GM23338 (cell line): ENCODE measurements at regions not wholly inside any gene's neighbourhood (a gene's known extent, or its start where the extent isn't known, plus 50 kb on each side); places are given as distances from the start of the nearest gene placed in this dataset.

Experiments used
- ATAC-seq: fragments of 200-7000 bp; cut with Tn5 transposase; 3 replicates; pipeline ENCODE4 v1.9.1; 2020
- DNase-seq: peaks from one replicate; pipeline ENCODE4 v3.0.0-alpha.2; 2015; ENCODE audit warnings: low spot score
- H2AFZ ChIP-seq: fragments of 200-600 bp; sonication (generic); 2 replicates; pipeline ENCODE4 v1.8.0; 2016; ENCODE audit warnings: antibody characterized with exemption, mild to moderate bottlenecking, moderate library complexity
- H3F3A ChIP-seq: fragments of 200-600 bp; sonication (generic); replicated peaks from 2 replicates; pipeline ENCODE4 v1.8.0; 2017; ENCODE audit warnings: antibody characterized with exemption, mixed run types, low read depth
- H3K27ac ChIP-seq: fragments of 200-600 bp; sonication (generic); 2 replicates; pipeline ENCODE4 v1.6.1; 2016; ENCODE audit warnings: low read depth
- H3K27me3 ChIP-seq: fragments of 200-600 bp; sonication (generic); 2 replicates; pipeline ENCODE4 v1.8.0; 2016; ENCODE audit warnings: mild to moderate bottlenecking, mixed run types, moderate library complexity; ENCODE audit not compliant: insufficient read depth
- H3K36me3 ChIP-seq: fragments of 200-600 bp; sonication (generic); 2 replicates; pipeline ENCODE4 v1.8.0; 2016; ENCODE audit warnings: mild to moderate bottlenecking; ENCODE audit not compliant: insufficient read depth
- H3K4me1 ChIP-seq: fragments of 200-600 bp; sonication (generic); 2 replicates; pipeline ENCODE4 v1.8.0; 2016; ENCODE audit warnings: mild to moderate bottlenecking, moderate library complexity; ENCODE audit not compliant: insufficient read depth
- H3K4me2 ChIP-seq: fragments of 200-600 bp; sonication (generic); 2 replicates; pipeline ENCODE4 v1.7.1; 2017; ENCODE audit warnings: mixed run types
- H3K4me3 ChIP-seq: fragments of 200-600 bp; sonication (generic); 2 replicates; pipeline ENCODE4 v1.6.1; 2016; ENCODE audit warnings: mixed run types
- H3K79me2 ChIP-seq: fragments of 200-600 bp; sonication (generic); replicated peaks from 2 replicates; pipeline ENCODE4 v1.8.0; 2017; ENCODE audit warnings: mild to moderate bottlenecking; ENCODE audit not compliant: insufficient read depth
- H3K9me2 ChIP-seq: fragments of 200-600 bp; sonication (generic); 2 replicates; pipeline ENCODE4 v1.8.0; 2017; ENCODE audit not compliant: insufficient read depth
- H4K20me1 ChIP-seq: fragments of 200-600 bp; sonication (generic); replicated peaks from 2 replicates; pipeline ENCODE4 v1.8.0; 2017; ENCODE audit warnings: mild to moderate bottlenecking; ENCODE audit not compliant: insufficient read depth
- H3K27ac Mint-ChIP-seq: 2 replicates; pipeline ENCODE4 v1.8.0; 2020; ENCODE audit warnings: inconsistent platforms, mild to moderate bottlenecking, moderate library complexity, mixed read lengths
- H3K27me3 Mint-ChIP-seq: 3 replicates; pipeline ENCODE4 v1.8.0; 2022; ENCODE audit warnings: low read depth, mild to moderate bottlenecking, moderate library complexity, mixed read lengths, inconsistent platforms; ENCODE audit not compliant: insufficient read depth, poor library complexity
- H3K36me3 Mint-ChIP-seq: 3 replicates; pipeline ENCODE4 v1.8.0; 2021; ENCODE audit warnings: low read depth, mild to moderate bottlenecking, inconsistent platforms, moderate library complexity, mixed read lengths
- H3K4me1 Mint-ChIP-seq: 3 replicates; pipeline ENCODE4 v1.8.0; 2020; ENCODE audit warnings: mild to moderate bottlenecking, inconsistent platforms, mixed read lengths
- H3K4me3 Mint-ChIP-seq: 3 replicates; pipeline ENCODE4 v1.8.0; 2021; ENCODE audit warnings: moderate library complexity, mild to moderate bottlenecking, inconsistent platforms, mixed read lengths
- H3K9me3 Mint-ChIP-seq: 3 replicates; pipeline ENCODE4 v1.8.0; 2020; ENCODE audit warnings: moderate library complexity, mild to moderate bottlenecking, inconsistent platforms, mixed read lengths
- CREB1 ChIP-seq: fragments of 250-450 bp; sonication (Bioruptor Pico); IDR thresholded peaks from 2 replicates; pipeline ENCODE4 v1.5.0; 2020; ENCODE audit warnings: low read depth, mild to moderate bottlenecking, moderate library complexity
- CTCF ChIP-seq, 2 experiments: fragments of 200-600 bp in 1 of 2; sonication (generic) in 1 of 2; conservative IDR thresholded peaks; 2 replicates each; pipeline versions ENCODE4 v1.5.1 to v1.6.1; 2016 to 2017; ENCODE audit warnings: antibody characterized with exemption in 2 of 2, low read depth in 2 of 2, mild to moderate bottlenecking in 2 of 2, moderate library complexity in 1 of 2
- ETS1 ChIP-seq: IDR thresholded peaks from 2 replicates; pipeline ENCODE4 v1.6.1; 2016; ENCODE audit warnings: antibody characterized with exemption
- EZH2 ChIP-seq: fragments of 200-600 bp; sonication (generic); IDR thresholded peaks from one replicate; pipeline ENCODE4 v1.8.0; 2017; ENCODE audit warnings: antibody characterized with exemption, mild to moderate bottlenecking, low read depth; ENCODE audit not compliant: unreplicated experiment
- EZH2phosphoT487 ChIP-seq: fragments of 200-600 bp; sonication (generic); IDR thresholded peaks from one replicate; pipeline ENCODE4 v1.8.1; 2018; ENCODE audit warnings: antibody characterized with exemption; ENCODE audit not compliant: unreplicated experiment
- JUNB ChIP-seq: IDR thresholded peaks from one replicate; pipeline ENCODE4 v1.6.1; 2016; ENCODE audit warnings: antibody characterized with exemption; ENCODE audit not compliant: unreplicated experiment
- NANOG ChIP-seq: IDR thresholded peaks from 2 replicates; pipeline ENCODE4 v1.6.1; 2016; ENCODE audit warnings: antibody characterized with exemption, borderline replicate concordance
- POLR2AphosphoS5 ChIP-seq: IDR thresholded peaks from 2 replicates; pipeline ENCODE4 v1.6.1; 2016; ENCODE audit warnings: antibody characterized with exemption, low read depth
- REST ChIP-seq: IDR thresholded peaks from one replicate; pipeline ENCODE4 v1.6.1; 2018; ENCODE audit warnings: antibody characterized with exemption; ENCODE audit not compliant: unreplicated experiment
- ZNF331 ChIP-seq: fragments of 250-450 bp; sonication (Bioruptor Pico); IDR thresholded peaks from 2 replicates; pipeline ENCODE4 v1.5.0; 2020; ENCODE audit warnings: low read depth, mild to moderate bottlenecking, moderate library complexity

GRCh38 chr17:73701701-73702100, 57.5 kb upstream of the SDK2 start:
- Histone ChIP-seq H3K36me3 (no peaks in the 10 kb centered on the region), H3K4me1 (no peaks in the 10 kb centered on the region), H3K27me3 (no peaks in the 10 kb centered on the region), H3K4me3 (no peak overlapping the region), H3K27ac (no peak overlapping the region), H3K4me2 (no peak overlapping the region), H3K9me2 (no peaks in the 10 kb centered on the region), H2AFZ (no peak overlapping the region), H3F3A (peaks cover under 1% of the 10 kb centered on the region; the same call in 1 of the 2 replicates), H4K20me1 (no peaks in the 10 kb centered on the region), H3K79me2 (no peaks in the 10 kb centered on the region)
- Mint-ChIP-seq H3K36me3 (no peaks in the 10 kb centered on the region), H3K27me3 (peaks cover 2% of the 10 kb centered on the region), H3K4me1 (no peaks in the 10 kb centered on the region), H3K4me3 (no peak overlapping the region), H3K27ac (no peak overlapping the region), H3K9me3 (no peaks in the 10 kb centered on the region; the same call in 2 of the 3 replicates)
- DNase-seq (no peak), ATAC-seq (no peak)
- TF ChIP-seq EZH2phosphoT487 (no peak), REST (no peak), ETS1 (no peak), CTCF (conservative IDR thresholded peaks at IDR 0.05; ENCODE audit: low read depth in 2 of 2) (no peak), NANOG (no peak), CREB1 (CRISPR knock-in tag) (no peak), ZNF331 (CRISPR knock-in tag) (no peak), EZH2 (no peak)

- H4K20me1 ChIP-seq = no peaks in the 10 kb centered on the region
- H2AFZ ChIP-seq = no peak overlapping the region
- no peaks in the 10 kb centered on the region for H3K79me2 ChIP-seq
- Mint-ChIP-seq H3K4me1 (no peaks in the 10 kb centered on the region), H3K9me3 (peaks cover 4% of the 10 kb centered on the region; the same call in 2 of the 3 replicates), H3K27me3 (peaks cover 3% of the 10 kb centered on the region), H3K4me3 (no peak overlapping the region), H3K36me3 (no peaks in the 10 kb centered on the region), H3K27ac (no peak overlapping the region)
- ATAC-seq = no peak
- no peaks in the 10 kb centered on the region for H3K9me2 ChIP-seq
- no peaks in the 10 kb centered on the region for H3K36me3 ChIP-seq
- no peak overlapping the region for H3K27ac ChIP-seq
- no peaks in the 10 kb centered on the region for H3K27me3 ChIP-seq
- no peaks in the 10 kb centered on the region for H3F3A ChIP-seq
- H3K4me1 ChIP-seq = no peaks in the 10 kb centered on the region
- no peak overlapping the region for H3K4me3 ChIP-seq
- H3K4me2 ChIP-seq = no peak overlapping the region
- DNase-seq = no peak
- TF ChIP-seq ETS1 (no peak), NANOG (no peak), JUNB (no peak), ZNF331 (CRISPR knock-in tag) (no peak), EZH2phosphoT487 (no peak), POLR2AphosphoS5 (no peak)
These were observed 58.9 kb upstream of the SDK2 start for GRCh38 chr17:73703192-73703591.
